22Rv1 (cell line): ENCODE measurements at regions not wholly inside any gene's neighbourhood (a gene's known extent, or its start where the extent isn't known, plus 50 kb on each side); places are given as distances from the start of the nearest gene placed in this dataset.

Experiments used
- ZFX ChIP-seq: fragments of 450-650 bp; IDR thresholded peaks from 2 replicates; pipeline ENCODE4 v1.6.1; 2017; ENCODE audit warnings: antibody characterized with exemption, borderline replicate concordance
- TF ChIP-seq, protein P1 (sequence below): fragments of 450-650 bp; IDR thresholded peaks from 2 replicates; pipeline ENCODE4 v1.5.1; 2017; ENCODE audit warnings: mild to moderate bottlenecking

GRCh38 chr17:6286233-6286632 lies 148.7 kb downstream of the AIPL1 start:
- TF ChIP-seq, protein P1, sequence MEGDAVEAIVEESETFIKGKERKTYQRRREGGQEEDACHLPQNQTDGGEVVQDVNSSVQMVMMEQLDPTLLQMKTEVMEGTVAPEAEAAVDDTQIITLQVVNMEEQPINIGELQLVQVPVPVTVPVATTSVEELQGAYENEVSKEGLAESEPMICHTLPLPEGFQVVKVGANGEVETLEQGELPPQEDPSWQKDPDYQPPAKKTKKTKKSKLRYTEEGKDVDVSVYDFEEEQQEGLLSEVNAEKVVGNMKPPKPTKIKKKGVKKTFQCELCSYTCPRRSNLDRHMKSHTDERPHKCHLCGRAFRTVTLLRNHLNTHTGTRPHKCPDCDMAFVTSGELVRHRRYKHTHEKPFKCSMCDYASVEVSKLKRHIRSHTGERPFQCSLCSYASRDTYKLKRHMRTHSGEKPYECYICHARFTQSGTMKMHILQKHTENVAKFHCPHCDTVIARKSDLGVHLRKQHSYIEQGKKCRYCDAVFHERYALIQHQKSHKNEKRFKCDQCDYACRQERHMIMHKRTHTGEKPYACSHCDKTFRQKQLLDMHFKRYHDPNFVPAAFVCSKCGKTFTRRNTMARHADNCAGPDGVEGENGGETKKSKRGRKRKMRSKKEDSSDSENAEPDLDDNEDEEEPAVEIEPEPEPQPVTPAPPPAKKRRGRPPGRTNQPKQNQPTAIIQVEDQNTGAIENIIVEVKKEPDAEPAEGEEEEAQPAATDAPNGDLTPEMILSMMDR = 0 out of 2 replicates have a peak, but pooled peaks have one; percentile 8
- no peak for TF ChIP-seq ZFX
